GM18873 (cell line): ENCODE measurements at regions not wholly inside any gene's neighbourhood (a gene's known extent, or its start where the extent isn't known, plus 50 kb on each side); places are given as distances from the start of the nearest gene placed in this dataset.

ENCODE experiments used
- ATAC-seq: cut with Tn5 transposase; IDR thresholded peaks from one replicate; pipeline ENCODE4 v1.9.1; 2021; ENCODE audit warnings: mild to moderate bottlenecking, moderate library complexity, moderate number of reproducible peaks; ENCODE audit not compliant: unreplicated experiment, low FRiP score

GRCh38 chr11:127931803-127932202 is 655.6 kb downstream of the ETS1 start:
- ATAC-seq = no peak

- ATAC-seq = no peak
Measured at GRCh38 chr11:127926721-127927120, 660.6 kb downstream of the ETS1 start.

- ATAC-seq = no peak
Measured at GRCh38 chr11:127925475-127925874, 661.9 kb downstream of the ETS1 start.

DNA sequence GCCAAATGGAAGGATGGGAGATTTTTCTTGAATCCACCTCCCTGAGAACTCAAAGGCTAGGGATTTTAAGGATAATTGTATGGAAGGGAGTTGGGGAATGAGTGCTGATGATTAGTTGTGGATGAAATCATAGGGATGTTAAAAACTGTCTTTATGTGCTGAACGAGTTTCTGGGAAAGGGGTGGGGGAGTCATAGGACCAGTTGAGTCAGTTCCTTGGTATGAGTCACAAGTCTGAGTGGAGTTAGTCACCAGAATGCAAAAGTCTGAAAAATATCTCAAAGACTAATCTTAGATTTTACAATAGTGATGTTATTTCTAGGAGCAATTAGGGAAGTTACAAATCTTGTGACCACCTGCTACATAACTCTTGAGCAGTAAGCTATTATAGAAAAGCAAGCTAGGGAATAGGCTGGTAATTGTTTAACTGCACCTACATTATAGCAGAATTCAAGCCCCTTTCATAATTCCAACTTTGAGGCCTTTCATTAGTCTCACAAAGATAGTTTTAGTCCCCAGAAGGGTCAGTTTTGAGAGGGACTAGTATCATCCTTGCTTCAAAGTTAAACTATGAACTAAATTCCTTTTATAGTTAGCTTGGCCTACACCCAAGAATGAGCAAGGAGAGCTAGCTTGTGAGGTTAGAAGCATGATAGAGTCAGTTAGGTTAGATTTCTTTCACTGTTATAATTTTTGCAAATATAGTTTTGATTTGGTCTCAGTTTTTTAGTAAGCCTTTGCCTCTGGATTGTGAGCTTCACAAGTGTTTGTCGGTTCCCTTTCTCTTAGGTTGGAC is 668.0 kb downstream of the ETS1 start:
- no peak for ATAC-seq

DNA sequence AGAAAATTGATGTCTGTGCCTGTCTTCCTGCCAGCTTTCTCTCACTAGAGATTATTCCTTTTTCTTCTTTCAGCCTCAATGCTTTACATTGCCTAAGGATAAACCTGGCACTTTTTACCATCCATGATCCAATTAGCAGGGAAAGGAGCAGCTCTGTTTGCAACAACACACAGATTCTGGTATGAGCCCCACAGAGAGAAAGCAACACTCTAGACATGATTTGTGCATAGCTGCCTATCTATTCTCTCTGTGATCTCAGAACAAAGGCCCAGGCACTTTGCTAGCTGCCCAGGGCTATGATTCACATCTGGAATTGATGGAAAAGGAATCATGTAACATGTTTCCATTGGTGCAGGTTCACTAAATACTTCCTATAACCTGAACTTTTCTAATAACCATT is 685.0 kb downstream of the ETS1 start:
- ATAC-seq = no peak

DNA sequence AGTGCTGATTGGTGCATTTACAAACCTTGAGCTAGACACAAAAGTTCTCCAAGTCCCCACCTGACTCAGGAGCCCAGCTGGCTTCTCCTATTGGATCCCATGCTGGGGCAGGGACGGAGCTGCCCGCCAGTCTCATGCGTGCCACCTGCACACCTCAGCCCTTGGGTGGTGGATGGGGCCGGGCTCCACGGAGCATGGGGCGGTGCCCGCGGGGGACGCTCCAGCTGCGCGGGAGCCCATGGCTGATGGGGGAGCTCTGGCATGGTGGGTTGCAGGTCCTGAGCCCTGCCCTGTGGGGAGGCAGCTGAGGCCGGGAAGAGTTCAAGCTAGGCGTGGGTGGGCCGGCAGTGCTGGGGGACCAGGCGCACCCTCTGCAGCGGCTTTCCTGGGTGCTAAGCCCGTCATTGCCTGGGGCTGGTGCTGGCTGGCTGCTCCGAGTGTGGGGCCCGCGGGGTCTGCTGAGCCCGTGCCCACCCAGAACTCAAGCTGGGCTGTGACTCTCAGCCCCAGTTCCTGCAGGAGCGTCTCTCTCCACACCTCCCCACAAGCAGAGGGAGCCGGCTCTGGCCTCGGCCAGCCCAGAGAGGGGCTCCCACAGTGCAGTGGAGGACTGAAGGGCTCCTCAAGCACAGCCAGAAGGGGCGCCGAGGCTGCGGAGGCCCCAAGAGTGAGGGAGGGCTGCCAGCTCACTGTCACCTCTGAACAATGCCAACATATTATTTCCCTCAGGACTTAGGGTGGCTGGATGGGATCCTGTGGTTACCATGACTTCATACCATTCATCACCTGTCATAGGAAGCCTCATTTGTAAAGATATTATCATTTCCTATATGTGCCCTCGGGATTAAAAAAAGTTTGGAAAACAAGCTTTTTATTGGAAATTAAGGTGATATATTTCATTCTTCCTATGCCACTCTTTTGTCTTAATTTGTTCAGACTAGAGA is 688.7 kb downstream of the ETS1 start:
- no peak for ATAC-seq

DNA sequence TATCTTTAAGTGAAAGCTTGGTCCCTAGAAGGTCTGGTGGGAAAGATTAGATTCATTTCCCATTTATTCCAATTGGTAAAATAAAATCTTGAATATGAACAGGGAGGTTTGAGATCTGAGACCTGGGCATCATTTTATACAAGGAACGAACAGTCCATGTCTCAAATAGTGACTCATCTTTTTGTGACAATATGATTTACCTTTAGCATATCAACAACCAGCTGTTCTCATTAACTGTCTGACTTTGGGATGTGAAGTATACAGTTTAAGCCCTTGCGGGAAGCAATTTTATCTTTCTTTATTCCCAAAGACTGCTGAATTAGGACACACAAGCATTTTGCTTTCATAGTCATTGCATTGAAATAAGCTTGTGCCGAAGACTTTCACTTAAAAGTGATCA is 691.6 kb downstream of the ETS1 start:
- ATAC-seq = no peak

DNA sequence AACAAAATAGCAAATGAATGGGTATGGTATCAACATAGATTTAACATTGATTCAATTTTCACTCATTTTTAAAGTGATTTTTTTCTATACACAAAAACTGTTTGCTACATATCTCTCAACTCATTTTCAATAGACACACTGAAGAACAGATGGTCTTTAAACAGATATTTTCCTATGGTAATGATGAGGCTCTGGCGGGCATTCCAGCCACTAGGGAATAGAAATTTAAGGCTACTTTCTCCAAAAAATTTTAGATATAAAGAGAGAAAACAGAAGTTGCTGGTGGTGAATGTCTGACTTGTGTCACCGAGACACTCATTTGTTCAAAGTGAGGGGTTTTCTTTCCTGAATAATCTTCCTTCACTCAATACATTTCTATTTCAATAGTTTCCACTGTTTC is 693.0 kb downstream of the ETS1 start:
- no peak for ATAC-seq

- ATAC-seq = no peak
Measured at GRCh38 chr11:127890030-127890615, 697.2 kb downstream of the ETS1 start.

DNA sequence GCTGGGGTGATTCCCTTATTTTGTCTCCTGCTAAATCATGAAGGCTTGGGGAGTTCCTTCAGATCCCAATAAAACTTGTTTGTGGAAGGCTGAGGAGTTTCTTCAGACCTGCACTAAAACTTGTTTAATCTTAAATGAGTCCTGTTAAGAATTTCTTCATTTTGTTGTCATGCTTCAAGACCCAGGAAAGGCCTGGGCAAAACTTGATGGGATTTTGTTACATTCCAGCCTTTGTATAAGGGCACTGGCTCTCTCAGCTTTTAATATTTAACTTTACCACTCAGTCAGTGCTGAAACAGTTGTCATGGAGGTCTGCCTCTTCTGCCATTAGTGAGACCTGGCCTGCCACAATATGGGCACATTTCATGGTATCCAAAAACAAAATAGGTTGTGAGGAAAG is 699.0 kb downstream of the ETS1 start:
- ATAC-seq = no peak

GRCh38 chr11:127875131-127875530 is 712.2 kb downstream of the ETS1 start:
- no peak for ATAC-seq

DNA sequence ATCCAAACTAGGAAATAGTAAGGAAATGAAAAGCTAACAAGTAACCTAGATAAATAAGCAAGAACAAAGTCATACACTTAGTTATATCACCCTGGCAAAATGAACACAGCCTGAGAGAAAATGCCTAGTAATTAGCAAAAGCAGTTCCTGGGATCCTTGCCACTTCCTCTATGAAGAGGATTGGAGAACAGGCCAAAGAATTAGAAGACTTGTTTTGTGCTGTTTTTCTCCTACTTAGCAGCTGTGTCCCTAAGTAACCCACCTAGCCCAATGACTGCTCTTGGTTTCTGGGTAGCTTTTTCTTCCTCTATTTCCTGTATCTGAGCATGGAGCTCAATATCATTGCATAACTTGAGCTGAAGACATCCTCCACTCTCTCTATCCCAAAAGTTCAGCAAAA is 713.9 kb downstream of the ETS1 start:
- ATAC-seq = no peak

GRCh38 chr11:127866109-127866508 is 721.2 kb downstream of the ETS1 start:
- ATAC-seq = no peak

GRCh38 chr11:127864861-127865260 is 722.5 kb downstream of the ETS1 start:
- ATAC-seq = no peak

GRCh38 chr11:127862406-127862805 is 725.0 kb downstream of the ETS1 start:
- no peak for ATAC-seq

GRCh38 chr11:127859941-127860354 is 727.4 kb downstream of the ETS1 start:
- ATAC-seq = no peak

GRCh38 chr11:127844876-127845275 is 742.5 kb downstream of the ETS1 start:
- ATAC-seq = no peak

- no peak for ATAC-seq
Measured at GRCh38 chr11:127843483-127844396, 743.6 kb downstream of the ETS1 start.

- no peak for ATAC-seq
Measured at GRCh38 chr11:127825183-127825582, 762.2 kb downstream of the ETS1 start.

DNA sequence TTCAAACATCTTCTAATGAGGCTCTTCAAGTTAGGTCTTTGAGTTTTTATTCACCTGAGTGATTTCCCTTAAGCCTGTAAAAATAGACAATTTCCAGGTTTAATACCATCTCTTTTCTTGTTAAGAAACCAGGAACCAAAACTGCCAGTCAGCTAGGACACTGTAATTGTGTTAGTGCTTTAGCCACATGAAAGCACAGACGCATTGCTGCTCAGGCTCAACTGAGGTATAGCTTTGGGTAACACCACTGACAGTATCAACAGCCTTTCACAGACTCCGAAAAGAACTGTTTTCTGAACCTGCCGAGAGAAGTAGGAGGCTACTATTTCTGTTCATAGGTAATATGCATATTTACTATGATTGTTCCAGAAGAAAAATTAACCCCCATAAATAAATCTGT is 768.7 kb downstream of the ETS1 start:
- ATAC-seq = no peak
